GM19351 (cell line): ENCODE measurements at regions not wholly inside any gene's neighbourhood (a gene's known extent, or its start where the extent isn't known, plus 50 kb on each side); places are given as distances from the start of the nearest gene placed in this dataset.

Experiments
- ATAC-seq: cut with Tn5 transposase; IDR thresholded peaks from one replicate; pipeline ENCODE4 v1.9.1; 2021; ENCODE audit warnings: mild to moderate bottlenecking, moderate library complexity; ENCODE audit not compliant: unreplicated experiment

- no peak for ATAC-seq
These were observed 436.7 kb upstream of the ZNF507 start for GRCh38 chr19:31908496-31909225.

GRCh38 chr19:31910224-31910623 is 435.2 kb upstream of the ZNF507 start:
- no peak for ATAC-seq

GRCh38 chr19:31911577-31911976 is 433.8 kb upstream of the ZNF507 start:
- no peak for ATAC-seq

GRCh38 chr19:31913103-31913661 is 432.2 kb upstream of the ZNF507 start:
- no peak for ATAC-seq

- ATAC-seq, result no peak
These were observed 415.0 kb upstream of the ZNF507 start for GRCh38 chr19:31930401-31930800.

GRCh38 chr19:31937983-31938382 is 407.4 kb upstream of the ZNF507 start:
- no peak for ATAC-seq

- no peak for ATAC-seq
These were observed 406.7 kb upstream of the ZNF507 start for GRCh38 chr19:31938675-31939074.

GRCh38 chr19:31940396-31940795 is 405.0 kb upstream of the ZNF507 start:
- ATAC-seq, result no peak

- no peak for ATAC-seq
These were observed 402.2 kb upstream of the ZNF507 start for GRCh38 chr19:31943191-31943661.

- no peak for ATAC-seq
These were observed 401.6 kb upstream of the ZNF507 start for GRCh38 chr19:31943778-31944177.

- ATAC-seq, result no peak
These were observed 401.1 kb upstream of the ZNF507 start for GRCh38 chr19:31944326-31944725.

GRCh38 chr19:31946491-31946890 is 398.9 kb upstream of the ZNF507 start:
- no peak for ATAC-seq

- no peak for ATAC-seq
These were observed 397.8 kb upstream of the ZNF507 start for GRCh38 chr19:31947436-31948115.

- ATAC-seq, result no peak
These were observed 392.7 kb upstream of the ZNF507 start for GRCh38 chr19:31952693-31953092.

- ATAC-seq, result no peak
These were observed 390.3 kb upstream of the ZNF507 start for GRCh38 chr19:31955061-31955460.

- no peak for ATAC-seq
These were observed 389.5 kb upstream of the ZNF507 start for GRCh38 chr19:31955884-31956283.

- no peak for ATAC-seq
These were observed 388.5 kb upstream of the ZNF507 start for GRCh38 chr19:31956771-31957392.

GRCh38 chr19:31957711-31958110 is 387.7 kb upstream of the ZNF507 start:
- ATAC-seq, result no peak

- ATAC-seq, result no peak
These were observed 385.8 kb upstream of the ZNF507 start for GRCh38 chr19:31959527-31960018.

GRCh38 chr19:31960474-31960873 is 384.9 kb upstream of the ZNF507 start:
- no peak for ATAC-seq

- no peak for ATAC-seq
These were observed 384.2 kb upstream of the ZNF507 start for GRCh38 chr19:31961191-31961590.
